ENCODE measurements at regions not wholly inside any gene's neighbourhood (a gene's known extent, or its start where the extent isn't known, plus 50 kb on each side); places are given as distances from the start of the nearest gene placed in this dataset.

DNA sequence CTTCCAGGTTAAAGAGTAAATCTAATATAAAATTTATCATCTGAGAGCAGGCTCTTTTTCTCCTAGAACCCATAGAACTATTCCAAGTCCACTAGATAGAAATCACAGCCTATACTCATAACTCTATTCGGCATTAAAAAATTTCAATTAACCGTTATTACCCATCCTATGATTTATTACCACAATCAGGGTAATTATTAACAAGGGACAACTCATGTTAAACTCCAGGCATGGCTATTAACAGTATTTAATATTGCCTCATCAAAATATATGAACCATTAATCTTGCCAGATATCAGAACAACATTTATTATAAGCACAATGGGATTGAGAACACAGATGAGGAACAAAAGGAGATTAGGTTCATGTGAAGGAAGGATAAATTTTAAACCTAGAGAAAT, 136.8 kb upstream of the RIOK3 start:
- no peak overlapping the region for H2BK5ac ChIP-seq (ENCODE audit: low read depth, low read length, poor library complexity, severe bottlenecking)
- no peaks in the 10 kb centered on the region for H3K36me3 ChIP-seq (ENCODE audit: control insufficient read depth, insufficient read depth, low read length)
- ChIA-PET POLR2A (ENCODE audit: unreplicated experiment) (no interaction called here), CTCF (no interaction called here)
- H2AK5ac ChIP-seq (ENCODE audit: low read depth, low read length): no peak overlapping the region
- no peak overlapping the region for H3K4ac ChIP-seq (ENCODE audit: low read depth, low read length)
- H4K8ac ChIP-seq (ENCODE audit: low read depth in 2 of 2, low read length in 2 of 2): no peak overlapping the region
- intact Hi-C loops (cut with micrococcal nuclease): no loop called here
- no peak for ATAC-seq (ENCODE audit: low read depth)
- H3K4me2 ChIP-seq (ENCODE audit: low read depth, low read length): no peak overlapping the region
- no peak overlapping the region for H3K4me3 ChIP-seq (ENCODE audit: insufficient read depth, low read depth, low read length)
- H3K9me3 ChIP-seq (ENCODE audit: control insufficient read depth, insufficient read depth, low read length): no peaks in the 10 kb centered on the region
- no peak overlapping the region for H3K9ac ChIP-seq (ENCODE audit: low read depth, low read length)
- no peak overlapping the region for H2AK9ac ChIP-seq (replicated peaks; ENCODE audit: low read depth, low read length, poor library complexity)
- peaks cover 8% of the 10 kb centered on the region for H3K9me1 ChIP-seq (ENCODE audit: insufficient read depth, low read length)
- 0 out of 3 replicates have a peak overlapping the region, but pooled peaks have one; percentile 15 for H2BK15ac ChIP-seq (ENCODE audit: low read depth, low read length)
- H4K91ac ChIP-seq (ENCODE audit: insufficient read depth, low read depth, low read length): no peak overlapping the region
- H2BK120ac ChIP-seq (ENCODE audit: low read depth, low read length): no peak overlapping the region
- H4K20me1 ChIP-seq (ENCODE audit: insufficient read depth, low read length): no peaks in the 10 kb centered on the region
- no peak overlapping the region for H3K23ac ChIP-seq (ENCODE audit: low read depth, low read length)
- no peak overlapping the region for H3K18ac ChIP-seq (ENCODE audit: low read depth, low read length)
- H3K56ac ChIP-seq (ENCODE audit: extremely low read depth, insufficient read depth, low read length): no peak overlapping the region
- no peak for DNase-seq
- no TSS peak for BruUV-seq (replicated peaks)
- H3K4me1 ChIP-seq (ENCODE audit: control insufficient read depth, insufficient read depth, low read length): peaks cover 12% of the 10 kb centered on the region
- H2BK20ac ChIP-seq (ENCODE audit: low read depth, low read length): no peak overlapping the region
- in situ Hi-C loops (cut with MboI; ENCODE audit: low sequenced_read_pairs): no loop called here
- H2AFZ ChIP-seq (replicated peaks; ENCODE audit: low read length, poor library complexity): no peak overlapping the region
- no peak overlapping the region for H3K27ac ChIP-seq (ENCODE audit: insufficient read depth, low read length)
- WGBS, 2 experiments (ENCODE audit: extremely low coverage in 2 of 2, insufficient read length in 1 of 2): 100% methylated on average over 1 of the region's 2 CpGs
- TF ChIP-seq RAD21 (IDR thresholded peaks at IDR 0.05; ENCODE audit: low read length) (no peak), NFE2L2 (IDR thresholded peaks at IDR 0.05; ENCODE audit: low read depth, low read length) (no peak), FOS (IDR thresholded peaks at IDR 0.05; ENCODE audit: low read depth, low read length) (no peak), POLR2A (IDR thresholded peaks at IDR 0.05; ENCODE audit: low read depth, low read length) (no peak), MAFK (IDR thresholded peaks at IDR 0.05; ENCODE audit: low read depth, low read length) (no peak), RCOR1 (IDR thresholded peaks at IDR 0.05; ENCODE audit: insufficient replicate concordance, low read length) (no peak), MXI1 (IDR thresholded peaks at IDR 0.05; ENCODE audit: borderline replicate concordance, low read depth, low read length) (no peak), BHLHE40 (IDR thresholded peaks at IDR 0.05; ENCODE audit: low read depth, low read length) (no peak), CHD1 (IDR thresholded peaks at IDR 0.05; ENCODE audit: low read depth, low read length) (no peak), MAZ (IDR thresholded peaks at IDR 0.05; ENCODE audit: borderline replicate concordance, low read depth, low read length) (no peak), RFX5 (IDR thresholded peaks at IDR 0.05; ENCODE audit: low read depth, low read length) (no peak), CEBPB (IDR thresholded peaks at IDR 0.05; ENCODE audit: low read depth, low read length) (no peak), SMC3 (IDR thresholded peaks at IDR 0.05; ENCODE audit: low read depth, low read length) (no peak)
- TF ChIP-seq, protein P1, sequence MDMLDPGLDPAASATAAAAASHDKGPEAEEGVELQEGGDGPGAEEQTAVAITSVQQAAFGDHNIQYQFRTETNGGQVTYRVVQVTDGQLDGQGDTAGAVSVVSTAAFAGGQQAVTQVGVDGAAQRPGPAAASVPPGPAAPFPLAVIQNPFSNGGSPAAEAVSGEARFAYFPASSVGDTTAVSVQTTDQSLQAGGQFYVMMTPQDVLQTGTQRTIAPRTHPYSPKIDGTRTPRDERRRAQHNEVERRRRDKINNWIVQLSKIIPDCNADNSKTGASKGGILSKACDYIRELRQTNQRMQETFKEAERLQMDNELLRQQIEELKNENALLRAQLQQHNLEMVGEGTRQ (IDR thresholded peaks at IDR 0.05; ENCODE audit: low read depth, low read length): no peak
- TF ChIP-seq, protein P2, sequence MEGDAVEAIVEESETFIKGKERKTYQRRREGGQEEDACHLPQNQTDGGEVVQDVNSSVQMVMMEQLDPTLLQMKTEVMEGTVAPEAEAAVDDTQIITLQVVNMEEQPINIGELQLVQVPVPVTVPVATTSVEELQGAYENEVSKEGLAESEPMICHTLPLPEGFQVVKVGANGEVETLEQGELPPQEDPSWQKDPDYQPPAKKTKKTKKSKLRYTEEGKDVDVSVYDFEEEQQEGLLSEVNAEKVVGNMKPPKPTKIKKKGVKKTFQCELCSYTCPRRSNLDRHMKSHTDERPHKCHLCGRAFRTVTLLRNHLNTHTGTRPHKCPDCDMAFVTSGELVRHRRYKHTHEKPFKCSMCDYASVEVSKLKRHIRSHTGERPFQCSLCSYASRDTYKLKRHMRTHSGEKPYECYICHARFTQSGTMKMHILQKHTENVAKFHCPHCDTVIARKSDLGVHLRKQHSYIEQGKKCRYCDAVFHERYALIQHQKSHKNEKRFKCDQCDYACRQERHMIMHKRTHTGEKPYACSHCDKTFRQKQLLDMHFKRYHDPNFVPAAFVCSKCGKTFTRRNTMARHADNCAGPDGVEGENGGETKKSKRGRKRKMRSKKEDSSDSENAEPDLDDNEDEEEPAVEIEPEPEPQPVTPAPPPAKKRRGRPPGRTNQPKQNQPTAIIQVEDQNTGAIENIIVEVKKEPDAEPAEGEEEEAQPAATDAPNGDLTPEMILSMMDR (conservative IDR thresholded peaks at IDR 0.05; ENCODE audit: low read depth, low read length): no peak
- TF ChIP-seq, protein P3, sequence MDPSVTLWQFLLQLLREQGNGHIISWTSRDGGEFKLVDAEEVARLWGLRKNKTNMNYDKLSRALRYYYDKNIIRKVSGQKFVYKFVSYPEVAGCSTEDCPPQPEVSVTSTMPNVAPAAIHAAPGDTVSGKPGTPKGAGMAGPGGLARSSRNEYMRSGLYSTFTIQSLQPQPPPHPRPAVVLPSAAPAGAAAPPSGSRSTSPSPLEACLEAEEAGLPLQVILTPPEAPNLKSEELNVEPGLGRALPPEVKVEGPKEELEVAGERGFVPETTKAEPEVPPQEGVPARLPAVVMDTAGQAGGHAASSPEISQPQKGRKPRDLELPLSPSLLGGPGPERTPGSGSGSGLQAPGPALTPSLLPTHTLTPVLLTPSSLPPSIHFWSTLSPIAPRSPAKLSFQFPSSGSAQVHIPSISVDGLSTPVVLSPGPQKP (IDR thresholded peaks at IDR 0.05; ENCODE audit: borderline replicate concordance, low read depth, low read length): no peak
- H3K27me3 ChIP-seq (ENCODE audit: control insufficient read depth, insufficient read depth, low read length): no peaks in the 10 kb centered on the region
- H4K5ac ChIP-seq (ENCODE audit: low read depth, low read length): no peak overlapping the region
- dilution Hi-C loops (cut with HindIII; ENCODE audit: low sequenced_read_pairs, unreplicated experiment): no loop called here
- H3K79me1 ChIP-seq (ENCODE audit: low read depth in 1 of 2, low read length in 2 of 2): peaks cover 0 to 3% of the 10 kb centered on the region in 2 experiments; a peak in 1 of 4 replicates
- no peak overlapping the region for H3K14ac ChIP-seq (replicated peaks; ENCODE audit: low read depth, low read length)

All from IMR-90 (cell line).